Stimulated activated CD4-positive, alpha-beta T cell treated with anti-CD3 and anti-CD28 coated beads, Interleukin-2, amount 100 ng/mL, for 4 hours (primary cell): ENCODE measurements at regions not wholly inside any gene's neighbourhood (a gene's known extent, or its start where the extent isn't known, plus 50 kb on each side); places are given as distances from the start of the nearest gene placed in this dataset.

Experiments
- DNase-seq: peaks from one replicate; pipeline ENCODE4 v3.0.0-alpha.2; 2020; ENCODE audit warnings: low read depth

DNA sequence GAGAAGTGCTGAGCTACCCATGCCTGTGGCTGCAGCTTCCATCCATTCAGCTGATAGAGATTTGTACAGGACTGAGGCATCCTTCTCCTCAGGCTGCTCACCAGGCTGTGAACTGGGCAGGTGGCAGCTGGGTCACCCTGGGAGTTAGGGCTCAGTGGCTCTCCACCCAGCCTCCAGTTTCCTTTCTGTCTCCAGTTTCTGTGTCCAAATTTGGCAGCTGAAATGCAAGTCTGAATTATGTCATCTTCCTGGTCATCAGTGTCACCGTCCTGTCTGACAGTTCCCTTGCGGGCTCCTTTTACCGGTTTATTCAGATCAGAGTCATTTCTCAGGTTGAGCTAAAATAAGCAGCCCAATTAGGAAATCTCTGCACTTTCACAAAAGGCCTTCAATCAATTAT is 93.3 kb downstream of the EDN1 start:
- no peak for DNase-seq

- DNase-seq = no peak
Measured at GRCh38 chr6:12384357-12384912, 94.3 kb downstream of the EDN1 start.

DNA sequence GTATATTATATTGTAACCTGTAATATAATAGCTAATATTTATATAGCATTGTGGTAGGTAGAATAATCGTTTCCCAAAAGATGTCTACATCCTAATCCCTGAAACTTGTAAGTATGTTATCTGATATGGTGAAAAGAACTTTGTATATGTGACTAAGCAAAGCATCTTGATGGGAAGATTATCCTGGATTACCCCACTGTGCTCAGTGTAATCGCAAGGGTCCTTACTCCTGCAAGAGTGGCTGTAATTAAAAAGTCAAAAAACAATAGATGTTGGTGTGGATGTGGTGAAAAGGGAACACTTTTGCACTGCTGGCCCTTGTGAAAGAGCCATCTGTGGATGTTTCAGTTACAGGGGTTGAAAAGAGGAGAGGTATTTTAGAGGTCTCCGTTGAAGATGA is 95.2 kb downstream of the EDN1 start:
- no peak for DNase-seq

GRCh38 chr6:12386816-12387215 is 96.7 kb downstream of the EDN1 start:
- no peak for DNase-seq

GRCh38 chr6:12391472-12391871 is 101.3 kb downstream of the EDN1 start:
- no peak for DNase-seq

- DNase-seq = no peak
Measured at GRCh38 chr6:12392490-12392889, 102.3 kb downstream of the EDN1 start.

DNA sequence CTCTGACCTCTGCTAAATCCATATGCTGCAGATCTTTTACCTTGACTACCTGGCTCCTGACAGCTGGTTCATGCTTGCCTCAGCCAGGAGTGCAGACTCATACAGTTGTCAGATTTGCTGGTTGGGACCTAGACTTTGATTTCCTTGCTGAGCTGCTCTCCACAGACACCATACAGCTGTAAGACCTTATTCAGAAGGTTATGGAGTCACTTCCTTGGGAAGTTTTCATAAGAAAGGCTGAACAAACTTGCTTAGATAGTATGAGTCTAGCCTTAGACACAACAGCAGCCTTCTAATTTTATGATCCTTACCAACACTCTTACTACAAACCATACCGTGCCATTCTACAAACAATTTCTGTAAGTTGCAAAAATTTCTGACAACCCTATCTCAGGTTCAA is 102.9 kb downstream of the EDN1 start:
- DNase-seq = no peak

GRCh38 chr6:12394170-12394569 is 104.0 kb downstream of the EDN1 start:
- no peak for DNase-seq

DNA sequence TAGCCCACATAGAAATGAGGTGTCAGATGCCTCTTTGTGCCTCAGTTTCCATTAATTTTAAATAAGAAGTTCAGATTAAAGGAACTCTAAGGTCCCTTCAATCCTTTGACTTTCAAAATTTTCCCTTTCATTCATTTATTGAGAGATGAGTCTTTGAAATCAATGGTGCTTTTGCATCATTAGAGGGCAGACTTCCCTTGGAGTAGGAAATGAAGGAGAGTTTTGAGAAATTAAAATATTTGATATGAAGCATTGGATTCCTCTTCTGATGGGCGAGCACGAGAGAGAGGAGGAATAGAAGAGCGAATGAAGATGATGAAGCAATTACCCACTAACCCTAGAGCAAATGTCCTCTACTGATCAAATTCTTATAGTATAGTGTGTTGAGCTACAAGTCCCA is 105.7 kb downstream of the EDN1 start:
- DNase-seq = no peak

- DNase-seq = no peak
Measured at GRCh38 chr6:12401200-12401599, 111.0 kb downstream of the EDN1 start.

DNA sequence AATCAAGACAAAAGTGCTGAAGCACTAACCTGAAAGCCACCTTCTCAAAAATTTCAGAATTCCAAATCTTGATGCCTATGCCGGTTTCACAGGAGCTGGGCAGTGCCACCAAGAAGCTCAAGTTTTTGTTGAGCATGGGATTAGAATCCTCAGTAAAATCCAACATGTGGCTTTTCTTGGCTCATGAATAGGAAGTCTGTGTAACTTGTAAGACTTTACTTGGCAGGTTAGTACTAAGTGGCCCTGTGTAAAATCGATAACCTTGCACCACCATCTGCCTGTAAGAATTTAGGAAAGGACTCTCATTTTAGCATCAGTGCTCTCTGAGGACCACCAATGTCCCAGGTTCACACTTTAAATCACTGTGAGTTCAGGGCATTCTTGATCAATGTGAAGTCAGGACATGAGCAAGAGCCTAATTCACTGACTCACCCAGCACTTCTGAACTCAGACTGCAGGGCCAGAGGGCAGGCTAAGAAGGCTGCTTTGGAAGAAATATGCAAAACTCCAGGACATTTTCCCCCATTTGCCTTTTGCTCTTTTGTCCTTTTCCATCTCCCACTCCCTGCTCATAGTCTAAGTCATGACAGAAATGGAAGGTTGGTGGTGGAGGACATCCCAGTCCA is 113.2 kb downstream of the EDN1 start:
- no peak for DNase-seq

DNA sequence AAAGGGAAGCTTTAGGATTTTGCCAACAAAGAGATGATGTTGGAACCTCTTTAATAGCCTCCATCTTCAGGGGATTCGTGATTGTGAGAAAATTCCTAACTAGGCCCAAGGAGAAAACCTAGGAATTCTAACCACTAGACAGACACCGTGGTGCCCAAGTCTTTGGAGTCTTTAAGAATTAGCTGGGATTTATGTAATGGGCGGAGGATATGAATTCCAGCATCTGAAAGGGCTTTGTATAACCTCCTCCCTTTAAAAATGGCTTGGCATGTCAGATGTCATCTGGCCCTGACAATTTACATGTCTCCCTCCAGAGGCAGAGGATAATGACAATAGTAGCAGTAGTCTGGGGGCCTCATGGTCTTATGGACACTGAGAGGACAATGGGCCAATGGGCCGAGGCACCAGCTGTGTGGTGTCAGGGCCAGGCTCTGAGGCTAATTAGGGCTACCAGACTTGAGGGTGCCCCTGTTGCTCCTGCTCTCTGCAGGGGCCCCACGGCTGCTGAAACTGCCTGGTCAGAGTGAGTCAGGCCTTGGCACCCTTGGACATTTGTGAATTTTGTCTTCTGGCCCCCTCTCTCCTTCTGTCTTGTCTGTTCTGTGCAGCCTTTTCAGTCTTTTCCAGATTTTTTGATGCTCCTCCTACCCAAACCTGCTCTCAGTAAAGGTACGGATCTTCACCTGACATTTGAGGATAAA is 113.9 kb downstream of the EDN1 start:
- no peak for DNase-seq

GRCh38 chr6:12404651-12405050 is 114.5 kb downstream of the EDN1 start:
- no peak for DNase-seq

DNA sequence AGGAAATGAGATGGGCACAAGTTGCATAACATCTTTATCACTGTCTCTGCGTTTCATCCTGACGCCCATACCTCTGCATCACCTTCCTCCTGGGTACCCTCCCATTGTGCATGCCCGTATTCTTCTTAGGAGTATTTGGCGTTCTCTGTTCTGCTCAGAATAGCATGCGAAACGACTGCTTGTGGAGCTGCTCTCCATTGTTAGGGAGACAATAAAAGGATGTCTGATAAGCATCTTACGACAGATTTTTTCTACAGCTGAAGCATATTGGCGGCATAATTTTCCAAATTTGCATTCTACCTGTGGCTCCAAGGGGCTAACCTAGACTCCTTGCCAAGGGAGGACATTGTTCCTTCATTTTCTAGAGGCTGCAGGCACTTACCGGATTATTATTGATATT is 118.6 kb downstream of the EDN1 start:
- DNase-seq = no peak

GRCh38 chr6:12410946-12411345 is 120.8 kb downstream of the EDN1 start:
- no peak for DNase-seq

DNA sequence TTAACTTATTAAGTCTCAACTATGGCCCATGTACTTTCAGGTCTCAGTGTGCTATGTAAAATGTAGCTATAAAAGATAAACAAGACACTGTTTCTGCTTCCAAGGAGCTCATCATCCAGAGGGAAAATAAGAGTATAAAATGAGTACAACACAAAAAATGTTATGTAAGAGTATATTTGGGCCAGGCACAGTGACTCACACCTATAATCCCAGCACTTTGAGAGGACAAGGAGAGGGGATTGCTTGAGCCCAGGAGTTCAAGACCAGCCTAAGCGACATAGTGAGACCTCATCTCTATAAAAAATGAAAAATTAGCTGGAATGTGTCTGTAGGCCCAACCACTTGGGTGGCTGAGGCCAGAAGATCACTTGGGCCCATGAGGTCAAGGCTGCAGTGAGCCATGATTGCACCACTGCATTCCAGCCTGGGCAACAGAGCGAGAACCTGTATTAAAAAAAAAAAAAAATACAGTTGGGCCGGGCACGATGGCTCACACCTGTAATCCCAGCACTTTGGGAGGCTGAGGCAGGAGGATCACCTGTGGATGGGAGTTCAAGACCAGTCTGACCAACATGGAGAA is 124.0 kb downstream of the EDN1 start:
- no peak for DNase-seq

GRCh38 chr6:12415980-12416598 is 125.9 kb downstream of the EDN1 start:
- no peak for DNase-seq

- no peak for DNase-seq
Measured at GRCh38 chr6:12417191-12417590, 127.0 kb downstream of the EDN1 start.

DNA sequence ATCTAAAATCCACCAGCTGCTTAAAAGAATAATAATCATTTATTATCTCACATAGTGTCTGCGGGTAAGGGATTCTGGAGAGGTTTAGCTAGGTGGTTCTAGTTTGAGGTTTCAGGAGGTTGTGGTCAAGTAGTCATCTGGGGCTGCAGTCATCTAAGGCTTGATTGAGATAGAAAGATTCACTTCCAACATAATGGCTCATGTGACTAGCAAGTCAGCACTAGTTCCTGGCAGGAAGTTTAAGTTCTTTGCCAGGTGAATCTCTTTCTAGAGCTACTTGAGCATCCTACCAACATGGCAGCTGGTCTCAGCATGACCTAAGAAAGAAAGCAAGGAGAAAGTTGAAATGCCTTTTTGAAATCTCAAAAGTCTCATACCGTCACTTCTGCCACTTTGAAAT is 128.8 kb downstream of the EDN1 start:
- no peak for DNase-seq

DNA sequence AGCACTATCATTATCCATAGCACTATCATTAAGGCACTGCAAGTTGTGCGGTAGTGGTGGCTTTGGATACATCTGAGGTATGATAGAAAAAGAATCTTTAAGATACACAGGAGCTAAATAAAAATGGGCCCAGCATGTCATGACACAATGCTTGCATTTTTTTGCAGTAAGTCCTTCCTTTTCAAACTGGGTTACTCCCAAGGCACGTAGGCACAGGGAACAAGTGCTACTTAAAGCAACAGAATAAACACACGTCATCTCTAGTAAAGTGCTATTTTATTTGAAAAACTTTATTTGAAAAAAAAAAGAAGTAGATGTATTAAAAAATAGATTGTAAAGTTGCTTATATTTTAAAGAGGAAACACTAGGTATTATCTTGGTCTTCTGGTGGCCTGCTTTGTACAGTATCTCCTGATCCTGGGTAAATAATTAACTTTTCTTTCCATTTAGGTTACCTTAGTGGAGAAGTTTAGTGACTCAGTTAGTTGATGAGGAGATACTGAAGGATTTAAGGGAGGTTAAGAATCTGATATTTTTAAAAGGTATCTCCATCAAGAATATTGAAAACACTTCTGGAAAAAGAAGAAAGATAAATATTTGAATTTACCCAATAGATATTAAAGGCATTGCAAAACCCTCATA is 129.6 kb downstream of the EDN1 start:
- no peak for DNase-seq

GRCh38 chr6:12420626-12421025 is 130.5 kb downstream of the EDN1 start:
- DNase-seq = no peak

DNA sequence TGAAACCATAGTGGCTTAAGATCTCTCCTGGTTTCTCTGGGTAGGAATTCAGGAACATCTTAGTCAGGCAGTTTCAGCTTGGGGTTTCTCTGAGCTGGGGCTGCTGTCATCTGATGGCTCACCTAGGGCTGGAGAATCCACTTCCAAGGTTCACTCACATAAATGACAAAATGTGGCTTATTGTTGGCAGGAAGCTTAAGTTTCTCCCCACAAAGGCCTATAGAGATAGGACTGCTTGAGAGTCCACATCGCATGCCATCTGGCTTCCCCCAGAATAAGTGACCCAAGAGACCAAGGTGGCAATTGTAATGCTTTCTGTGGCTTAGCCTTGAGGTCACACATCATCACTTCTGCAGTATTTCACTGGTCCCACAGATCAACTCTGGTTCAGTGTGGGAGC is 131.4 kb downstream of the EDN1 start:
- DNase-seq = no peak

DNA sequence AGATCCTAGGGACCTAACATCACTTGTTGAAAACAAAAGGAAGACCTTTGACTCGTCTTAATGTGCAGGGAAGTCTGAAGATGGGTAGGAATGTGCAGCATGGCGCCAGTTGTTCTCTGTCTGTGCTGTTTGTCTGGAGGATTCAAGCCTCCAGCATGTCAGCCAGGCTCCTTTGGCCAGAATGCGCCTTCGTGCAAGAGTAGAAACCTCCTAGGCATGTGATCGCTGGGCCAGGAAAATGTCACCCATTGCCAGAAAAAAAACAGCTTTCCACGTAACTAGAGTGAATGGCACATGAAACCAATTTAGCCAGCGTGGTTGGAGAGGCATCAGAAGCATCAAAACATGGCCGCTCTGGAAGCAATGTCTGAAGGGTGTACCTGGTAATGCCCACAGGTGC is 132.7 kb downstream of the EDN1 start:
- DNase-seq = no peak
